Endothelial cell (in vitro differentiated cells): ENCODE measurements at regions not wholly inside any gene's neighbourhood (a gene's known extent, or its start where the extent isn't known, plus 50 kb on each side); places are given as distances from the start of the nearest gene placed in this dataset.

Source experiments
- DNase-seq: peaks from one replicate; pipeline ENCODE4 v3.0.0; 2021; ENCODE audit warnings: low spot score
- H3K27ac Mint-ChIP-seq: one replicate; pipeline ENCODE4 v1.8.0; 2021; ENCODE audit warnings: mixed read lengths, inconsistent platforms; ENCODE audit not compliant: unreplicated experiment
- H3K27me3 Mint-ChIP-seq: one replicate; pipeline ENCODE4 v1.8.0; 2021; ENCODE audit warnings: mild to moderate bottlenecking, moderate library complexity, mixed read lengths, inconsistent platforms; ENCODE audit not compliant: unreplicated experiment
- H3K36me3 Mint-ChIP-seq: one replicate; pipeline ENCODE4 v1.8.0; 2021; ENCODE audit warnings: mild to moderate bottlenecking, low read depth, mixed read lengths, inconsistent platforms; ENCODE audit not compliant: unreplicated experiment
- H3K4me1 Mint-ChIP-seq: one replicate; pipeline ENCODE4 v1.8.0; 2021; ENCODE audit warnings: mild to moderate bottlenecking, mixed read lengths, inconsistent platforms; ENCODE audit not compliant: unreplicated experiment
- H3K4me3 Mint-ChIP-seq: one replicate; pipeline ENCODE4 v1.8.0; 2021; ENCODE audit warnings: mild to moderate bottlenecking, mixed read lengths, inconsistent platforms; ENCODE audit not compliant: unreplicated experiment
- H3K9me3 Mint-ChIP-seq: one replicate; pipeline ENCODE4 v1.8.0; 2021; ENCODE audit warnings: mixed read lengths, inconsistent platforms; ENCODE audit not compliant: unreplicated experiment
- TF ChIP-seq, protein P1 (sequence below): fragments of 200-600 bp; sonication (generic); IDR thresholded peaks from one replicate; pipeline ENCODE4 v1.5.0; 2021; ENCODE audit warnings: antibody characterized with exemption; ENCODE audit not compliant: unreplicated experiment

- H3K36me3 Mint-ChIP-seq, result no peaks in the 10 kb centered on the region
- no peak for DNase-seq
- TF ChIP-seq, protein P1, sequence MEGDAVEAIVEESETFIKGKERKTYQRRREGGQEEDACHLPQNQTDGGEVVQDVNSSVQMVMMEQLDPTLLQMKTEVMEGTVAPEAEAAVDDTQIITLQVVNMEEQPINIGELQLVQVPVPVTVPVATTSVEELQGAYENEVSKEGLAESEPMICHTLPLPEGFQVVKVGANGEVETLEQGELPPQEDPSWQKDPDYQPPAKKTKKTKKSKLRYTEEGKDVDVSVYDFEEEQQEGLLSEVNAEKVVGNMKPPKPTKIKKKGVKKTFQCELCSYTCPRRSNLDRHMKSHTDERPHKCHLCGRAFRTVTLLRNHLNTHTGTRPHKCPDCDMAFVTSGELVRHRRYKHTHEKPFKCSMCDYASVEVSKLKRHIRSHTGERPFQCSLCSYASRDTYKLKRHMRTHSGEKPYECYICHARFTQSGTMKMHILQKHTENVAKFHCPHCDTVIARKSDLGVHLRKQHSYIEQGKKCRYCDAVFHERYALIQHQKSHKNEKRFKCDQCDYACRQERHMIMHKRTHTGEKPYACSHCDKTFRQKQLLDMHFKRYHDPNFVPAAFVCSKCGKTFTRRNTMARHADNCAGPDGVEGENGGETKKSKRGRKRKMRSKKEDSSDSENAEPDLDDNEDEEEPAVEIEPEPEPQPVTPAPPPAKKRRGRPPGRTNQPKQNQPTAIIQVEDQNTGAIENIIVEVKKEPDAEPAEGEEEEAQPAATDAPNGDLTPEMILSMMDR, result no peak
These were observed 278.4 kb upstream of the IRX1 start for GRCh38 chr5:3317051-3317795.

GRCh38 chr5:3313569-3313968, 282.1 kb upstream of the IRX1 start:
- H3K9me3 Mint-ChIP-seq, result peaks cover 19% of the 10 kb centered on the region
- DNase-seq, result no peak
- TF ChIP-seq, protein P1, result no peak
- no peaks in the 10 kb centered on the region for H3K4me1 Mint-ChIP-seq
- peaks cover 6% of the 10 kb centered on the region for H3K27me3 Mint-ChIP-seq
- no peaks in the 10 kb centered on the region for H3K36me3 Mint-ChIP-seq
- no peak overlapping the region for H3K4me3 Mint-ChIP-seq
- H3K27ac Mint-ChIP-seq, result no peak overlapping the region

More at GRCh38 chr5:3317051-3317795, 278.4 kb upstream of the IRX1 start:
- Mint-ChIP-seq H3K27me3 (peaks cover 6% of the 10 kb centered on the region), H3K4me3 (no peak overlapping the region), H3K4me1 (no peaks in the 10 kb centered on the region), H3K9me3 (peaks cover 12% of the 10 kb centered on the region), H3K27ac (no peak overlapping the region)

DNA sequence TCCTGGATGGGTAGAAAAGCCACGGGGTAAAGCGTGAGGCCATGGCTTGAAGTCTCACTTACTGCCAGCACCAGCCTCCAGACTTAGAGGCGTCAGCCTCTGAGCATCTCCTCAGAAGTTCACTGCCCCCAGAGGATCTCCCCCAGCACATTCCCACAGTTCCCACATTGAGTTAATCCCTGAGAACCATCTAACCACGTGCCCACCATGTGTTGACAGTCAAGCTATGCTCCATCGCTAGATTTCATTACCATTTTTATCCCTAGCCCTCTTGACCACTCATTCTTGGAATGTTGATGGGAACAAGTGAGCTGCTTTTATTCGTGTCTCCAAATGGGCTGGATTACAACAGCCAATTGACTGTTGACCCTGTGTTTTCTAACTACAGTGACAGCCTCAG, 283.3 kb upstream of the IRX1 start:
- H3K27ac Mint-ChIP-seq, result no peak overlapping the region
- peaks cover 19% of the 10 kb centered on the region for H3K9me3 Mint-ChIP-seq
- TF ChIP-seq, protein P1, result no peak
- H3K36me3 Mint-ChIP-seq, result peaks cover 4% of the 10 kb centered on the region
- H3K4me1 Mint-ChIP-seq, result no peaks in the 10 kb centered on the region
- no peak for DNase-seq
- H3K4me3 Mint-ChIP-seq, result no peak overlapping the region
- H3K27me3 Mint-ChIP-seq, result peaks cover 6% of the 10 kb centered on the region

DNA sequence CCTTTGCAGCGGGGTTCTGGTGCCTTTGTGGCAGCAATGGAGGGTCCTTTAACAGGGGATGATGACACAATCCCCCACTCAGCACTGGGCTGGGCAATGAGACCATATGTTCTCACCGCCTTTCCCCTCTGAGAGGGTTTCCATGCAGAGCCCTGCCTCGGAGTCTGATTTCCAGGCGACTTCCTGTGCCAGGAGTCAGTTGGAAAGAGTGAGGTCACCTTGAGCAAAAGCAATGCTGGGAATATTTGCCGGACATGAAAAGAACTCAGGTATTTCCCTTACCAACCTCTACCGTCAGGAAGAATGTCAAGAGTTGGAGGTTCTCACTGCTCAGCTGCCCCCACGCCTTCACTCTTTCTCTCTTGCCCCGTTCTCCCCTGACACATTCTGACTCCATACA, 284.2 kb upstream of the IRX1 start:
- TF ChIP-seq, protein P1, result no peak
- DNase-seq, result no peak
- H3K27me3 Mint-ChIP-seq, result peaks cover 6% of the 10 kb centered on the region
- peaks cover 19% of the 10 kb centered on the region for H3K9me3 Mint-ChIP-seq
- no peak overlapping the region for H3K4me3 Mint-ChIP-seq
- H3K27ac Mint-ChIP-seq, result no peak overlapping the region
- peaks cover 4% of the 10 kb centered on the region for H3K36me3 Mint-ChIP-seq
- no peaks in the 10 kb centered on the region for H3K4me1 Mint-ChIP-seq

GRCh38 chr5:3310541-3311261, 284.9 kb upstream of the IRX1 start:
- H3K27ac Mint-ChIP-seq, result peak overlapping the region; percentile 26
- peaks cover 19% of the 10 kb centered on the region for H3K9me3 Mint-ChIP-seq
- peaks cover 4% of the 10 kb centered on the region for H3K36me3 Mint-ChIP-seq
- TF ChIP-seq, protein P1, result no peak
- no peaks in the 10 kb centered on the region for H3K4me1 Mint-ChIP-seq
- DNase-seq, result no peak
- peaks cover 6% of the 10 kb centered on the region for H3K27me3 Mint-ChIP-seq
- H3K4me3 Mint-ChIP-seq, result no peak overlapping the region
